NCI-H1694 (cell line): ENCODE measurements at regions not wholly inside any gene's neighbourhood (a gene's known extent, or its start where the extent isn't known, plus 50 kb on each side); places are given as distances from the start of the nearest gene placed in this dataset.
A peak's percentile ranks its signal among the peaks of the same experiment; 100 is the strongest.

Source experiments
- DNase-seq: peaks from one replicate; lab custom pipeline; 2025; lab: John Stamatoyannopoulos, UW

DNA sequence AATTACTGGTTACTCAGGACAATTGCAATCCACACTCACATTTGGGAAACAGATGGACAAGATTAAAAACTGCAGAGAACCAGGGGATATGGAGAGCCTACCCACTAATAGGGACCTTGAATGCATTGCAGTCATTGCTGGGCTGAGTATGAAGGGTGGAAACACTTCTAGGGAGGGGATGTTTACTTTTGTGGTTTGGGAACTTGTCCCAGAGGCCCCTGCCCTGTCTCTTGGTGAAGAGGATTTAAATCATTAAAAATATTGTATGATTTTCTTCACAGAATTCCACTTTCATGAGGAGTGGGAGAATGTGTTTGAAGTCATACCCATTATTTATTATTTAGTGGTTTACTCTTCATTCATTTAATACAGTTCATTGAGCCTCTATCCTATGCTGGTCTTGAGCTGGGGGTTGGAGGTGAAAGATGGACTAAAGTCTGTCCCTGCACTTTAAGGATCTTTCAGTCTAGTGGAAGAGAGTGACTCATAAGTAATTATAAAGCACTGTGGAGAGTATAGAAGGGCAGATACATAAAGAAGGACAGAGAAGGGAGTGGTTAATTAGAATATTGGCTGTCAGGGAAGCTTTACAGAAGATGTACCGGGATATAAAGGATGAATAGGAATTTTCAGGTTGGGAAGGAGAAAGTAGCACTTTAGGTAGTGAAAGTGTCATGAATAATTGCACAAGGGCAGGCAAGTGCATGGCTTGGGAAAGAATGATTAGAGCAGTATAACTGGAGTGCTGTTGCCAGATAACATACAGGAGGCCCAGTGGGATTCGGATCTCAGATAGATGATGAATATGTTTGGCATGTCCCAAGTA is 313.4 kb downstream of the LPIN1 start:
- no peak for DNase-seq

GRCh38 chr2:12060886-12061285 is 314.5 kb downstream of the LPIN1 start:
- DNase-seq: no peak

DNA sequence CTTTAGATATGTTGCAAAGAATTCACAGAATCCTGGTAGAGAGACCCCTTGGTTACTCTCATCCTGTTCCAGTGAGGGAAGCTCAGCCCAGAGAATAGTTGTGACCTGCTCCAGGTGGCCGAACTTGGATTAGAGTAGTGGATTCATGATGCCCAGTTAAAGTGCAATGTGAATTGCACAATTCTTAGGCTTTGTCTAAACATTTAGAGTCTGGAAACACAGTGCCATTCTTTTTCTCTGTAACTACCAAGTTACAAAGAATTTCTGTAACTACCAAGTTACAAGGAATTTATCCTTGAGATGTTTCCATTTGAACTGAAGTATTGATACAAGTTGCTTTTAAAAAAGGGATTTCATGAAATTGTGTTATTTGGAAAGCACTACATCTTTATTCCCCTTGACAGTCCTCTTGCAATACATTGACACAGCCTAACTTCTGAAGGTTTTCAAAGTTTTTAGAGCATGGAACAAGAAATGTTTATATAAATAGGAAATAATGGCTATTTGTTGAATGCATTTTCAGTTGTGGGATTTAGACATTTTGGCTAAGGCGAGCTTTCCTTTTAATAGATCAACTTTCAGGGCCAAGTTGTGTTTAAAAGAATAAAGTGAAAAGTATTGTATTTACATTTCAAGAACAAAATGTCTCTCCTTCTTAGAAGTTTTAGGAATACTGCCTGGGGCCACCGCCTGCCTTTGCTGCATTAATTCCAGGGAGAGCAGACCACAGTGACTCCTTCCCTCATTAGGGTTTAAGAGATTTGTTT is 315.0 kb downstream of the LPIN1 start:
- DNase-seq: no peak

GRCh38 chr2:12062053-12062395 is 315.6 kb downstream of the LPIN1 start:
- no peak for DNase-seq

GRCh38 chr2:12063210-12063609 is 316.8 kb downstream of the LPIN1 start:
- DNase-seq: no peak

DNA sequence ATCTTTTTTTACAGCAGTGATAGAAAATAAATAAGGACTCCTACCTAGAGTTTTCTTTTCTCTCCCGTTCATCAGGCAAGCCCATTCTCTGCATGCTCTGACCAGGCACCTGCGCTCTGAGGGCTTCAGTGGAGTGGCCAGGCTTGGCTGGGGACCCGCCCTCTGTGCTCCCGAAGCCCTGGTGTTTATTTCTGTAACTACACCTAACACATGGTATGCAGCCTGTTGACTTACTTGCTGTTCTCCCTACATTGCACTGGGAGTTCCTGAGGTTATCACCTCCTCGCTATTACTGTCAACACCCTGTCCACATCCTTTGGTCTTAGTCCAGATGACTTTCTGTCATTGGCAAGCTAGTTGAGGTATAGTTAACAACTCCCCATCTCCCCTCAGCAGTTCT is 317.7 kb downstream of the LPIN1 start:
- DNase-seq: no peak

DNA sequence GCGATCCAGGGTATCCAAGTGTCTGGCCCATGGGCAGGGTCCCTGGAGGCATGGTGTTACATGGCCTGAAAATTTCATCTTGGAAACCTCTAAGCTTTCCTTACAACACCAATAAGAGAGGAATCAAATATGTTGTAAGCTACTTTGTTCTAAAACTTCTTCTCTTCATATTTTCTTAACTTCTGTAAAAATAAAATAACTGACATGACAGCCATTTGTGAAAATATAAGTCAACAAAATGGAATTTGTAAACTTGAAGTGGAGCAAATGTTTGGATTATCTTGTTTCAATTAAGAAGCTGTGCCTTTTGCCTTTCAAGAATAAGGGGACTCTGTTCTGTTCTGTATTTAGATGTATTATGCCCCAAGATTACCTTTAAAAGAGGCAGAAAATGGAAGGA is 319.7 kb downstream of the LPIN1 start:
- no peak for DNase-seq

- no peak for DNase-seq
Observed at GRCh38 chr2:12066986-12067385, 320.6 kb downstream of the LPIN1 start.

- no peak for DNase-seq
Observed at GRCh38 chr2:12068796-12069538, 322.5 kb downstream of the LPIN1 start.

DNA sequence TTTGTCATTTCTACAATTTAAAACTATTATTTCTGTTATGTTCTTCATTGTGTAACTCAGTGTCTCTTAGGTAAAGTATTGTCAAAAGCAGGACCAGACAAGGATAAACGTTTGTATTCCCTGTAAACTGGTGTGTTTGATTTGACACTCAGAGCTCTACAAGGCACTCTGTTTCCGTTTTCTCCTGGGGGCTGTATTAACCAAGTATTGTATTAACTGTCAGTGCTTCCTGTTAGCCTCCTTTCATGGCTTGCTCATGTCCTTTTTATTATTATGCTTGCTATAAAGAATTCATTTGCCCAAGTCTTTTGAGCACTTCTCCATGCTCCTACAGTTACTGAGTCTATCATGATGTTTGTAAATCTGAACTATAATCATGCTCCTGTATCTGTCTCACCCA is 323.7 kb downstream of the LPIN1 start:
- DNase-seq: no peak

DNA sequence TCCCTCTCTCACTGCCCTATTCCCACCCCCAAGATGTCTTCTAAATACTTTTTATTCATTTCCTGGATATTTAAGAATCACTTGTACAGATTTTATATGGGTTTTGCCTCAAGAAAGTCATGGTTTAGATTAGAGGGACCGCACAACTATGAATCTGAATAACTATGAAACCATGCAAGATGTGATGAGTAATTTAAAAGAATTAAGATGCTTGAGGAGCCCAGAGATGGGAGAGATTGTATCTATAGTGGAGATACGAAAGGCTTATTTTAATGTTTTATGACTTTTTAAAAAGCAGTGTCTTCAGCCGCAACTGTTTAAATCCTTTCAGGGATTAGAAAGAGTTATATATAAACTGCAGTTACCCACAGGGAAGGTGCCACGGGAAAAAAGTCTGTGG is 324.1 kb downstream of the LPIN1 start:
- no peak for DNase-seq

GRCh38 chr2:12071318-12071717 is 324.9 kb downstream of the LPIN1 start:
- DNase-seq: no peak

DNA sequence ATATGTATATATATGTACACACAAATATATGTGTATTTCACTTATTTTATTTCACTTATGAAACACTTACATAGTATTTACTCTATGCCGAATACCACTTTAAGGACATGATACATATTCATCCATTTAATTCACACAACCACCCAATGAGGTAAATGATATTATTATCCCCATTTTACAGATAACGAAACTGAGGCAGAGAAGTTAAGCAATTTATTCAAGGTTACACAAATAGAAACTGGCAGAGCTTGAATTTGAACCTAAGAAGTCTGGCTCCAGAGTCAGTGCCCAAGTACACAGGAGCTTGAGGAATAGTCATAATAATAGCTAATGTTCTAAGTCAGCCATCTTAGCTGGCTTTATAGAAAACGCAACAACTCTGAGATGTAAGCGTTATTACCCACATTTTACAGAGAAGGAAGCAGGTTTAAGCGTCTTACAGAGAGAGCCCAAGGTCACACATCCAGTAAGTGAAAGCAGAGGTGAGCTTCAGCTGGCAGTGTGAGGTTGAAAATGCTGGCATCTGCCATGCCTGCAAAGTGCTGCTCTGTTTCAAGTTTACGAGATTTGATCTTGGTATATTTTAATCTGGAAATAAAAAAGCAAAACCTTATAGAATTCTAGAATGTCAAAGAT is 326.9 kb downstream of the LPIN1 start:
- DNase-seq: no peak

GRCh38 chr2:12074126-12074844 is 327.9 kb downstream of the LPIN1 start:
- DNase-seq: no peak

DNA sequence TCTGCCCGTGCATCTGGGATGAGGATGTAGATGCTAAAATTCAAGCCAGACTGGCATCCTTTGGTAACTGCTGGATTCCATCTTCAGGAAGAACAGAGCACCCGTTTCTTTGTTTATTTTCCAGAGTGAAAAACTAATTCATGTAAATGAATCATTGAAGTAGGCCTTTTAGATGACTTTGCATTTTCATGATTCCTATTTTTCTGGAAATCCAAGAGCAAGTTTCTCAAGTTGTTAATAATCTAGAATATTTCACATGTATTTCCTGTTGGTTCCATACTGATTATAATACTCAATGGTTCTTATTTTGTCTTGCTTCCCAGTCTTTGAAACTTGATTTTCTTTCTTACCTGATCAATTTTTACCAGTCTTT is 328.4 kb downstream of the LPIN1 start:
- no peak for DNase-seq

DNA sequence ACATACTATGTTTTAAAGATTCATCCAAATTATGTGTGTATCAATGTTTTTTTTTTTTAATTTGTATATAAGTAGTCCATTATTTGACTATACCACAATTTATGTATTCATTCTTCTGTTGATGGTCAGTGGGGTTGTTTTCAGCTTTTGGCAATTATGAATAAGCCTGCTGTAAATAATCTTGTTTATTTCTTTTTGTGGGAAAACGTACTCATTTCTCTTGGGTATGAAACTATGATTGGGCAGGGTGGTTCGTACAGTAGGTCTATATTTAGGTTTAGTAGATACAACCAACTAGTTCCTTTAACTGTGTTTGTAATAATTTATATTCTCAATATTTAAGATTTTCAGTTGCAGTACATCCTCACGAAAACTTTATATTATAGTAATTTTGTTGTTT is 329.2 kb downstream of the LPIN1 start:
- DNase-seq: no peak

GRCh38 chr2:12076810-12077209 is 330.4 kb downstream of the LPIN1 start:
- DNase-seq: peak; percentile 95

DNA sequence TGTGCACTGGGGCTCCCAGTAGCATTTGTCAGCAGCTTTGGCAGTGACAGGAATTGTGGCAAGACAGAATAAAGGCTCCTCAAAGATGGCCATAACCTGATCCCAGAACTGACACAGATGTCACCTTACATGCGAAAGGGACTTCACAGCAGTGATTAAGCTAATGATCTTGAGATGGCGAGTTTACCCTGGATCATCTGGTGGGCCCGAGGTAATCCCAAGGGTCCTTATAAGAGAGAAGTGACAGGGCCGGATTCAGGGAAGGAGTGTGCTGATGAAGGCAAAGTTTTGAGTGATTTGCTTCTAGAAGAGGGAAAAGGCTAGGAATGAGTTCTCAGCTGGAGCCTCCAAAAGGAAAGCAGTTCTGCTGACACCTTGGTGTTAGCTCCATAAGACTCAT is 333.9 kb downstream of the LPIN1 start:
- DNase-seq: no peak

GRCh38 chr2:12081481-12082210 is 335.2 kb downstream of the LPIN1 start:
- DNase-seq: no peak

DNA sequence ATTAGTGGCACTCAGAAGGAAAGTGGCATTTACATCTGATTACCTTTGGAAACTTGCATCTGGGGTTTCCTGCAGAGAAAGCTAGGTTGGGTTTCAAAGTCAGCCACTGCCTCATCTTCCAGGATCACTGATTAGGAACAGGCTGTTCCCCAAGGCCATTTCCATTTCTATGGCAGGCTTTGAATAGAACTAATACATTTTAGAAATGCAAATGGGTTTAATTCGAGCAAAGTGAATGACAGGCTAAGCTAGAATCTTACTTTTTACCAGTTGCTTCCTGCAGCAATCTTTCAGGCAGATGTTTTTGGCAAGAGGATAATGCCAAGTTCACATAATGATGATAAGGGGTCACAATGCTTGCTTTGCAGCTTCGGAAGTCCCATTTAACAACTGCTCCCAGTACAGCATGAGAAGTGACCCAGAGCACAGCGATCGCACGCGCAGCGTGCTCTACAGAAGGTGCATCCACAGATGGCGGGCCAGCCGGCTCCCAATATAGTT is 336.7 kb downstream of the LPIN1 start:
- DNase-seq: no peak
